ENCODE measurements at regions not wholly inside any gene's neighbourhood (a gene's known extent, or its start where the extent isn't known, plus 50 kb on each side); places are given as distances from the start of the nearest gene placed in this dataset.

GRCh38 chr21:35229290-35229689, 180.2 kb upstream of the RUNX1 start:
- no peak for DNase-seq (ENCODE audit: low read depth, low spot score)

GRCh38 chr21:35227786-35228185, 178.7 kb upstream of the RUNX1 start:
- no peak for DNase-seq (ENCODE audit: low read depth, low spot score)

- no peak for DNase-seq (ENCODE audit: low read depth, low spot score)
Observed at GRCh38 chr21:35226968-35227744, 178.1 kb upstream of the RUNX1 start.

GRCh38 chr21:35226328-35226727, 177.2 kb upstream of the RUNX1 start:
- peak; percentile 47 for DNase-seq (ENCODE audit: low read depth, low spot score)

GRCh38 chr21:35225573-35225972, 176.5 kb upstream of the RUNX1 start:
- DNase-seq (ENCODE audit: low read depth, low spot score): no peak

GRCh38 chr21:35223480-35224156, 174.5 kb upstream of the RUNX1 start:
- peak; percentile 53 for DNase-seq (ENCODE audit: low read depth, low spot score)

- DNase-seq (ENCODE audit: low read depth, low spot score): no peak
Observed at GRCh38 chr21:35222541-35222941, 173.4 kb upstream of the RUNX1 start.

GRCh38 chr21:35222021-35222420, 172.9 kb upstream of the RUNX1 start:
- no peak for DNase-seq (ENCODE audit: low read depth, low spot score)

GRCh38 chr21:35220301-35220700, 171.2 kb upstream of the RUNX1 start:
- DNase-seq (ENCODE audit: low read depth, low spot score): no peak

GRCh38 chr21:35219719-35220118, 170.6 kb upstream of the RUNX1 start:
- no peak for DNase-seq (ENCODE audit: low read depth, low spot score)

- DNase-seq (ENCODE audit: low read depth, low spot score): no peak
Observed at GRCh38 chr21:35219291-35219690, 170.2 kb upstream of the RUNX1 start.

- DNase-seq (ENCODE audit: low read depth, low spot score): peak; percentile 87
Observed at GRCh38 chr21:35217504-35218060, 168.5 kb upstream of the RUNX1 start.

GRCh38 chr21:35216996-35217395, 167.9 kb upstream of the RUNX1 start:
- no peak for DNase-seq (ENCODE audit: low read depth, low spot score)

GRCh38 chr21:35215870-35216269, 166.8 kb upstream of the RUNX1 start:
- no peak for DNase-seq (ENCODE audit: low read depth, low spot score)

- DNase-seq (ENCODE audit: low read depth, low spot score): peak; percentile 47
Observed at GRCh38 chr21:35212393-35213127, 163.5 kb upstream of the RUNX1 start.

GRCh38 chr21:35211782-35212181, 162.7 kb upstream of the RUNX1 start:
- no peak for DNase-seq (ENCODE audit: low read depth, low spot score)

- DNase-seq (ENCODE audit: low read depth, low spot score): no peak
Observed at GRCh38 chr21:35210093-35210492, 161.0 kb upstream of the RUNX1 start.

GRCh38 chr21:35208810-35209517, 159.9 kb upstream of the RUNX1 start:
- peak; percentile 65 for DNase-seq (ENCODE audit: low read depth, low spot score)

- DNase-seq (ENCODE audit: low read depth, low spot score): no peak
Observed at GRCh38 chr21:35208104-35208503, 159.0 kb upstream of the RUNX1 start.

GRCh38 chr21:35207322-35207721, 158.2 kb upstream of the RUNX1 start:
- DNase-seq (ENCODE audit: low read depth, low spot score): no peak

All from astrocyte of the hippocampus (primary cell).